Astrocyte (in vitro differentiated cells and primary cell): ENCODE measurements at regions not wholly inside any gene's neighbourhood (a gene's known extent, or its start where the extent isn't known, plus 50 kb on each side); places are given as distances from the start of the nearest gene placed in this dataset.

ENCODE experiments used
- DNase-seq: peaks from one replicate; pipeline ENCODE4 v3.0.0-alpha.2; 2010; ENCODE audit warnings: low read depth
- FAIRE-seq: peaks from 2 replicates; lab custom pipeline; 2011; peaks lifted over from hg19 to GRCh38; lab: Jason Lieb, UNC
- H2AFZ ChIP-seq: 2 replicates; pipeline ENCODE4 v1.6.0; 2012; ENCODE audit warnings: low read depth, low read length, inconsistent platforms
- H3K27ac ChIP-seq: 2 replicates; pipeline ENCODE4 v1.5.1; 2011; ENCODE audit warnings: low read depth, low read length, inconsistent platforms
- H3K27me3 ChIP-seq: 2 replicates; pipeline ENCODE4 v1.6.0; 2011; ENCODE audit warnings: low read length, inconsistent platforms; ENCODE audit not compliant: insufficient read depth
- H3K36me3 ChIP-seq: 2 replicates; pipeline ENCODE4 v1.5.1; 2011; ENCODE audit warnings: low read length, inconsistent platforms; ENCODE audit not compliant: insufficient read depth
- H3K4me1 ChIP-seq: 2 replicates; pipeline ENCODE4 v1.5.1; 2011; ENCODE audit warnings: low read length, inconsistent platforms; ENCODE audit not compliant: insufficient read depth
- H3K4me2 ChIP-seq: 2 replicates; pipeline ENCODE4 v1.6.0; 2012; ENCODE audit warnings: low read length, inconsistent platforms
- H3K4me3 ChIP-seq: 2 replicates; pipeline ENCODE4 v1.5.1; 2011; ENCODE audit warnings: low read depth, mild to moderate bottlenecking, low read length, inconsistent platforms; ENCODE audit not compliant: insufficient read depth
- H3K79me2 ChIP-seq: 2 replicates; pipeline ENCODE4 v1.6.0; 2012; ENCODE audit warnings: mild to moderate bottlenecking, low read length, inconsistent platforms; ENCODE audit not compliant: insufficient read depth
- H3K9ac ChIP-seq: 2 replicates; pipeline ENCODE4 v1.6.0; 2012; ENCODE audit warnings: mild to moderate bottlenecking, low read length, inconsistent platforms
- H3K9me3 ChIP-seq: 2 replicates; pipeline ENCODE4 v1.5.1; 2012; ENCODE audit warnings: low read depth, mild to moderate bottlenecking, low read length, inconsistent platforms; ENCODE audit not compliant: insufficient read depth
- H4K20me1 ChIP-seq: 2 replicates; pipeline ENCODE4 v1.6.0; 2012; ENCODE audit warnings: low read length, inconsistent platforms; ENCODE audit not compliant: insufficient read depth
- H3K27ac Mint-ChIP-seq: one replicate; pipeline ENCODE4 v1.8.0; 2021; ENCODE audit warnings: mild to moderate bottlenecking, mixed read lengths; ENCODE audit not compliant: unreplicated experiment
- H3K27me3 Mint-ChIP-seq: one replicate; pipeline ENCODE4 v1.8.0; 2021; ENCODE audit warnings: low read depth, mixed read lengths; ENCODE audit not compliant: unreplicated experiment
- H3K36me3 Mint-ChIP-seq: one replicate; pipeline ENCODE4 v1.8.0; 2021; ENCODE audit warnings: low read depth, mixed read lengths; ENCODE audit not compliant: unreplicated experiment
- H3K4me1 Mint-ChIP-seq: one replicate; pipeline ENCODE4 v1.8.0; 2021; ENCODE audit warnings: low read depth, mixed read lengths; ENCODE audit not compliant: unreplicated experiment
- H3K4me3 Mint-ChIP-seq: one replicate; pipeline ENCODE4 v1.8.0; 2021; ENCODE audit warnings: mild to moderate bottlenecking, moderate library complexity, mixed read lengths; ENCODE audit not compliant: unreplicated experiment
- H3K9me3 Mint-ChIP-seq: one replicate; pipeline ENCODE4 v1.8.0; 2021; ENCODE audit warnings: mild to moderate bottlenecking, mixed read lengths; ENCODE audit not compliant: unreplicated experiment
- EZH2 ChIP-seq: IDR thresholded peaks from 2 replicates; pipeline ENCODE4 v1.6.1; 2012; ENCODE audit warnings: mild to moderate bottlenecking, low read length, inconsistent platforms; ENCODE audit not compliant: insufficient read depth
- TF ChIP-seq, protein P1 (sequence below): IDR thresholded peaks from 2 replicates; pipeline ENCODE4 v1.5.1; 2011; ENCODE audit warnings: low read depth, mild to moderate bottlenecking, inconsistent platforms, low read length, moderate library complexity; ENCODE audit not compliant: insufficient read depth

DNA sequence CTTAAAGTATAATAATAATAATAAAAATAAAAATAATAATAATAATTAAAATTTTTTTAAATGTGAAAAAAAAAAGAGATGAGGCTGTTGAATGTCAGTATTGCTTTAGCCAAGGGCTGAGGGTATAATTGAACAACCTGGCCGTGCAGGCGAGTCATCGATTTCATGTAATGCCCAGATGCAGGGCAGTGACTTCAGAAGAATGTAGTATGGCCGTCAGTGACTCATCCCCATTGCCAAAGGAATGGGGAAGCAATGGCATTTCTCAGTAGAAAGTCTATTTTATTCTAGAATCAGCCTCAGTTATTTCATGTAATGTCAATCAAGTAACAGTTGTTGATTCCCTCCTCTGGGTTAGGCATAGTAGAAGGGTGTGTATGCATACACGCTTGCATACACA lies 516.4 kb downstream of the GLRX3 start:
- no peak overlapping the region for H3K4me3 ChIP-seq
- no peaks in the 10 kb centered on the region for H3K27me3 ChIP-seq
- H3K36me3 Mint-ChIP-seq = no peaks in the 10 kb centered on the region
- DNase-seq (no peak), FAIRE-seq (no peak)
- H3K9me3 ChIP-seq = peaks cover 19% of the 10 kb centered on the region
- TF ChIP-seq, protein P1, sequence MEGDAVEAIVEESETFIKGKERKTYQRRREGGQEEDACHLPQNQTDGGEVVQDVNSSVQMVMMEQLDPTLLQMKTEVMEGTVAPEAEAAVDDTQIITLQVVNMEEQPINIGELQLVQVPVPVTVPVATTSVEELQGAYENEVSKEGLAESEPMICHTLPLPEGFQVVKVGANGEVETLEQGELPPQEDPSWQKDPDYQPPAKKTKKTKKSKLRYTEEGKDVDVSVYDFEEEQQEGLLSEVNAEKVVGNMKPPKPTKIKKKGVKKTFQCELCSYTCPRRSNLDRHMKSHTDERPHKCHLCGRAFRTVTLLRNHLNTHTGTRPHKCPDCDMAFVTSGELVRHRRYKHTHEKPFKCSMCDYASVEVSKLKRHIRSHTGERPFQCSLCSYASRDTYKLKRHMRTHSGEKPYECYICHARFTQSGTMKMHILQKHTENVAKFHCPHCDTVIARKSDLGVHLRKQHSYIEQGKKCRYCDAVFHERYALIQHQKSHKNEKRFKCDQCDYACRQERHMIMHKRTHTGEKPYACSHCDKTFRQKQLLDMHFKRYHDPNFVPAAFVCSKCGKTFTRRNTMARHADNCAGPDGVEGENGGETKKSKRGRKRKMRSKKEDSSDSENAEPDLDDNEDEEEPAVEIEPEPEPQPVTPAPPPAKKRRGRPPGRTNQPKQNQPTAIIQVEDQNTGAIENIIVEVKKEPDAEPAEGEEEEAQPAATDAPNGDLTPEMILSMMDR = no peak
- no peak for TF ChIP-seq EZH2
- H3K79me2 ChIP-seq = no peaks in the 10 kb centered on the region
- H3K4me1 Mint-ChIP-seq = no peaks in the 10 kb centered on the region
- H3K4me2 ChIP-seq = no peak overlapping the region
- H3K9me3 Mint-ChIP-seq = peaks cover 7% of the 10 kb centered on the region
- H2AFZ ChIP-seq = no peak overlapping the region
- H3K36me3 ChIP-seq = no peaks in the 10 kb centered on the region
- H3K27me3 Mint-ChIP-seq = no peaks in the 10 kb centered on the region
- H4K20me1 ChIP-seq = no peaks in the 10 kb centered on the region
- H3K4me1 ChIP-seq = no peaks in the 10 kb centered on the region
- H3K4me3 Mint-ChIP-seq = no peak overlapping the region
- H3K27ac Mint-ChIP-seq = no peak overlapping the region
- H3K9ac ChIP-seq = no peak overlapping the region
- H3K27ac ChIP-seq = no peak overlapping the region

DNA sequence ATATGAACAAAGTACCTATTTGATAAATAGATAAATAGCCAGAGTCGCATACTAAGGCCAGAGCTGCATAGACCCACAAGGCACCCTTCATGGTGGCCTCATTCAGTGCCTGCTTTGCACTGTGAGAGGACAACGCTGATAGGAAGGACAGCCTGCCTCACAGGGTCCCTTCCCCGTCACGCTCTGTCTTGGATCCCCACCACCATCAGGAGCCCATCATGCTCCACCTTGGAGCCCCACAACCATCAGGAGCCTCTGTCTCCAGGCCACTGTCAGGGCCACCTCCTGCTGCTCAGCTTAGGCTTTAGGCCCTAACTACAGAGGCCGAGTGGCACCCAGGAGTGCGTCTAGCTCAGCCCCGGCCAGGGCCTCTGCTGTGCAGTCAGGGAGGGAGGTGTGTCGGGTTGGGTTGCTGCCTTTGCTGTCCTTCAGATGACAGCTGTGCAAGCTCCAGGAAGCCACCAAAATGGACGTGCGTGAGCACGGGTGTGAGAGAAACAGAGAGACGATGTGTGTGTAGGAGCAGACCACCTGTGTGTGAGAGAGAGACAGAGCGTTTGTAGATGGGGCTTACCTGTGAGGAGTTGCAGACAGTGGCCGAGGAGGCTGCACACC lies 516.9 kb downstream of the GLRX3 start:
- Mint-ChIP-seq H3K27me3 (no peaks in the 10 kb centered on the region), H3K4me1 (no peaks in the 10 kb centered on the region), H3K36me3 (no peaks in the 10 kb centered on the region), H3K4me3 (no peak overlapping the region), H3K9me3 (peaks cover 7% of the 10 kb centered on the region), H3K27ac (no peak overlapping the region)
- no peak overlapping the region for H3K4me2 ChIP-seq
- H4K20me1 ChIP-seq = no peaks in the 10 kb centered on the region
- H3K4me1 ChIP-seq = no peaks in the 10 kb centered on the region
- H3K4me3 ChIP-seq = no peak overlapping the region
- peaks cover 16% of the 10 kb centered on the region for H3K9me3 ChIP-seq
- no peak overlapping the region for H3K27ac ChIP-seq
- FAIRE-seq (no peak), DNase-seq (no peak)
- H3K36me3 ChIP-seq = no peaks in the 10 kb centered on the region
- no peaks in the 10 kb centered on the region for H3K27me3 ChIP-seq
- H3K79me2 ChIP-seq = no peaks in the 10 kb centered on the region
- no peak overlapping the region for H2AFZ ChIP-seq
- no peak overlapping the region for H3K9ac ChIP-seq
- TF ChIP-seq, protein P1 = no peak
- no peak for TF ChIP-seq EZH2

DNA sequence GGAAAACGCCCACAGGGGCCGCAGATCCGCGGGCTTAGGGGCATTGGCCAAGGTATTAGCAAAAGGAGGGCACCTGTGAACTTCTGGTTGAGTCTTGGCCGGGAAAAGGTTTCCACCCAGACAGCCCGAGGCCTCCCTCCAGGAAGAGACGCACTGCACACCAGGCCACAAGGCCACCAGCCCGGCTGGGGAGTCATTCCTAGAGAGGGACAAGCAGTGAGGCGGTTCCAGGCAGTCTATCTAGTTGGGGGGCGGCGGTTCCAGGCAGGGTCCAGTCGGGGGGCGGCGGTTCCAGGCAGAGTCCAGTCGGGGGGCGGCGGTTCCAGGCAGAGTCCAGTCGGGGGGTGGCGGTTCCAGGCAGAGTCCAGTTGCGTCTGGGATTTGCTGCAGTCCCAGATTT lies 518.5 kb downstream of the GLRX3 start:
- Mint-ChIP-seq H3K36me3 (no peaks in the 10 kb centered on the region), H3K4me1 (no peaks in the 10 kb centered on the region), H3K27me3 (no peaks in the 10 kb centered on the region), H3K9me3 (peaks cover 10% of the 10 kb centered on the region), H3K27ac (no peak overlapping the region), H3K4me3 (no peak overlapping the region)
- Histone ChIP-seq H3K27ac (no peak overlapping the region), H3K79me2 (no peaks in the 10 kb centered on the region), H3K9ac (no peak overlapping the region), H3K4me3 (no peak overlapping the region), H3K4me1 (no peaks in the 10 kb centered on the region), H4K20me1 (no peaks in the 10 kb centered on the region), H2AFZ (no peak overlapping the region), H3K36me3 (no peaks in the 10 kb centered on the region), H3K27me3 (no peaks in the 10 kb centered on the region), H3K9me3 (peaks cover 8% of the 10 kb centered on the region), H3K4me2 (no peak overlapping the region)
- TF ChIP-seq EZH2 = no peak
- TF ChIP-seq, protein P1 = no peak
- FAIRE-seq = no peak
- DNase-seq = no peak
